Vagina (tissue), 2 donors: ENCODE measurements at regions not wholly inside any gene's neighbourhood (a gene's known extent, or its start where the extent isn't known, plus 50 kb on each side); places are given as distances from the start of the nearest gene placed in this dataset.

Source experiments
- POLR2A ChIP-seq, 2 donors: fragments of 450-650 bp; IDR thresholded peaks; one replicate each; pipeline ENCODE4 v1.6.1; 2017; ENCODE audit warnings: antibody characterized with exemption in 2 of 2, mild to moderate bottlenecking in 2 of 2, moderate library complexity in 2 of 2
- POLR2AphosphoS5 ChIP-seq, 2 donors: sonication (generic); formaldehyde crosslinking; IDR thresholded peaks; one replicate each; pipeline ENCODE4 v1.9.0; 2017; ENCODE audit warnings: antibody characterized with exemption in 2 of 2, mild to moderate bottlenecking in 2 of 2, low read depth in 1 of 2; ENCODE audit not compliant: insufficient read depth in 1 of 2
- TF ChIP-seq, protein P1 (sequence below), 3 experiments: fragments of 450-650 bp in 2 of 3; fragments of 200-600 bp in 1 of 3; sonication (generic) in 1 of 3; IDR thresholded peaks; one replicate each; pipeline ENCODE4 v1.5.1; 2017 to 2019; ENCODE audit warnings: antibody characterized with exemption in 3 of 3, mild to moderate bottlenecking in 2 of 3, moderate library complexity in 2 of 3

DNA sequence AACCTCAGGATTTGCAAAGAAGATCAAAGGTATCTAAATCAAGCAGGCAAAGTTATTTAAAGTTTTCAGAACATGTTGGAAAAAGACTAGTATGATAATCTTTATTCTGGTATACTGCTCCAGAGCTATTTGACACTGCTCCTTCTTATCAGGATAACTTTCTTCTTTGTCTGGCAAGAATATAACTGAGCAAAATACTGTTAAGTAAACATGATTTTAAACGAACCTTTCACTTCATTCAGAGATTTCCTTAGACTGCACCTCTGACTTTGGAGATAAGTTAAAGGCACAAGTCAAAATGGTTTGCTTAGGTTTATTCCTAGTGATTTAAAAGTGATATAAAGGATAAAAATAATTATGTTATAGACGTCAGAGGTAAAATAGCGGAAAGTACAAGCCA lies 103.9 kb upstream of the CCDC190 start:
- TF ChIP-seq, protein P1, sequence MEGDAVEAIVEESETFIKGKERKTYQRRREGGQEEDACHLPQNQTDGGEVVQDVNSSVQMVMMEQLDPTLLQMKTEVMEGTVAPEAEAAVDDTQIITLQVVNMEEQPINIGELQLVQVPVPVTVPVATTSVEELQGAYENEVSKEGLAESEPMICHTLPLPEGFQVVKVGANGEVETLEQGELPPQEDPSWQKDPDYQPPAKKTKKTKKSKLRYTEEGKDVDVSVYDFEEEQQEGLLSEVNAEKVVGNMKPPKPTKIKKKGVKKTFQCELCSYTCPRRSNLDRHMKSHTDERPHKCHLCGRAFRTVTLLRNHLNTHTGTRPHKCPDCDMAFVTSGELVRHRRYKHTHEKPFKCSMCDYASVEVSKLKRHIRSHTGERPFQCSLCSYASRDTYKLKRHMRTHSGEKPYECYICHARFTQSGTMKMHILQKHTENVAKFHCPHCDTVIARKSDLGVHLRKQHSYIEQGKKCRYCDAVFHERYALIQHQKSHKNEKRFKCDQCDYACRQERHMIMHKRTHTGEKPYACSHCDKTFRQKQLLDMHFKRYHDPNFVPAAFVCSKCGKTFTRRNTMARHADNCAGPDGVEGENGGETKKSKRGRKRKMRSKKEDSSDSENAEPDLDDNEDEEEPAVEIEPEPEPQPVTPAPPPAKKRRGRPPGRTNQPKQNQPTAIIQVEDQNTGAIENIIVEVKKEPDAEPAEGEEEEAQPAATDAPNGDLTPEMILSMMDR (IDR thresholded peaks at IDR 0.05) = no peak
- TF ChIP-seq POLR2AphosphoS5 (IDR thresholded peaks at IDR 0.05; ENCODE audit: insufficient read depth in 1 of 2, low read depth in 1 of 2) (no peak), POLR2A (IDR thresholded peaks at IDR 0.05) (no peak)
